Transverse colon (tissue), 4 donors: ENCODE measurements at regions not wholly inside any gene's neighbourhood (a gene's known extent, or its start where the extent isn't known, plus 50 kb on each side); places are given as distances from the start of the nearest gene placed in this dataset.

Source experiments
- CTCF ChIP-seq, 5 experiments: fragments of 200-600 bp in 3 of 5; fragments of 450-650 bp in 2 of 5; sonication (generic) in 3 of 5; IDR thresholded peaks; 1 replicate in 2 of 5; 2 replicates in 3 of 5; pipeline ENCODE4 v1.5.1; 2016 to 2017; ENCODE audit warnings: antibody characterized with exemption in 5 of 5, inconsistent platforms in 3 of 5, mild to moderate bottlenecking in 2 of 5, moderate library complexity in 1 of 5
- EP300 ChIP-seq: sonication (generic); formaldehyde crosslinking; IDR thresholded peaks from one replicate; pipeline ENCODE4 v1.6.1; 2017; ENCODE audit warnings: antibody characterized with exemption, low read depth
- POLR2A ChIP-seq: fragments of 450-650 bp; IDR thresholded peaks from one replicate; pipeline ENCODE4 v1.6.1; 2016; ENCODE audit warnings: antibody characterized with exemption, mild to moderate bottlenecking, moderate library complexity
- POLR2AphosphoS5 ChIP-seq, 3 donors: sonication (generic); formaldehyde crosslinking; IDR thresholded peaks; one replicate each; pipeline ENCODE4 v1.6.1; 2016; ENCODE audit warnings: antibody characterized with exemption in 3 of 3

- TF ChIP-seq CTCF (IDR thresholded peaks at IDR 0.05) (no peak), POLR2AphosphoS5 (IDR thresholded peaks at IDR 0.05) (no peak), EP300 (no peak), POLR2A (no peak)
These were observed 476.0 kb downstream of the CSNK1G3 start for GRCh38 chr5:123987956-123988355.
